GM19025 (cell line): ENCODE measurements at regions not wholly inside any gene's neighbourhood (a gene's known extent, or its start where the extent isn't known, plus 50 kb on each side); places are given as distances from the start of the nearest gene placed in this dataset.

Experiments
- ATAC-seq: cut with Tn5 transposase; IDR thresholded peaks from one replicate; pipeline ENCODE4 v1.9.1; 2021; ENCODE audit warnings: mild to moderate bottlenecking, low read depth, moderate library complexity; ENCODE audit not compliant: unreplicated experiment

DNA sequence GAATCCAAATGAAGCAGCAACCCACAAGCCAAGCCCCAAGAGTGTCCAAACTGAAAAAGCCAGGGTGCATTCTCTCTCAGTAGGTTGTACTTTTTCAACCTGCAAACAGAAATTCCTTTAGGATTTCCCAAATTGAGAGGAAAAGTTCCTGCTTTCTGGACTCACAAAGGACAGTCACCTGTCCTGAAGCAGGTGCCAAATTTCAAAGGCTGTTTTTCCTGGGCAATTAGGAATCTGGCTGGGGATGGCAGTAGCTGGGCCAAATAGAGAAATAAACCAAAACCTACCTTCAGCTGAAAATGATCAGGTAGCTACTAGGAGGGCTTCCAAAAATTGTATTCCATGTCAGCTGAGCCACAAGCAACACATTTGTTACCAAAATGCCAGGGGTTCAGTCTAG lies 83.1 kb upstream of the TP63 start:
- no peak for ATAC-seq

DNA sequence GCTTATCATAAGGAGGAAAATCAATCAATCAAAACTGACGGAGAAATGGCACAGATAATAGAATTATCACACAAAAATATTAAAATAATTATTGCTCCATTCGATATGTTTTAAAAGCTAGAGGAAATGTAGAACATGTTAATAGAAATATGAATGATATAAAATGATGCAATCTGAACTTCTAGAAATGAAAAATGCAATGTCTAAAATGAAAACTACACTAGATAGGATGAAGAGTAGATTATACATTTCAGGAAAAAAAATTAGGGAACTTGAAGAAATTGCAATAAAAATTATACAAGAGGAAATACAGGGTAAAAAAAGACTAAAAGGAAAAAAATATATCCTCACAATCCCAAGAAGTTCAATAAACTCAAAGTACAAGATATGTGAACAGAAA lies 80.2 kb upstream of the TP63 start:
- ATAC-seq: no peak

DNA sequence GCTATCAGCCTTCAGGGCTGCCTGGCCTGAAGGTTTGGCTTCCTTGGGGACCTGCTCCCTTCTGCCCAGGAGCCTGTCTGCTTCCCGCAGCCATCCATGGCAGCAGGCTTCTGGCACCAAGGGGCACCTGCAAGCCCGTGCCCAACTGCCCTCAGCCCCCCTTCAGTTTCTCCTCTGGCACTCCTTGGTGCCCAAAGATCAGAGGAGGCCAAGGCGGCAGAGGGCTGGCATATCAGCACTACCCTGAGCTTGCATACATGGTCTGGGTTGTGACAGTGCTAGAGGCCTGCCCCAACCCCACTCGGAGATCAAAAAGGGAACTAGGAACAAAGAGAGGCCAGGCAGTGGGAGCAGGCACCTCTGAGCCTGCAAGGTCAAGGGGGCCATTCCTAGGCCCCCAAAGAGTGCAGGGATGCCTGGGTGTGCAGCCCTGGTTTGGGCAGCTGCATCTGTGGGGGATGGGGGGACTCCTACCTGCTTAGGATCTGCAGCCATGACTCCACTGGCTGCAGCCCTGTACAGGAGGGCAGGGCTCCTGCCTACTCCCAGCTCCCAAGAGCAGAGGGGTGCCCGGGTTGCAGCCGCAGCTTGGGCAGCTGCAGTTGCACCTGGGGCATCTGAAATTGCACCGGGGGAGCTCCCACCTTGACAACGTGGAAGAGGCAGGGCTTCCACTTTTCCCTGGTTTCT lies 76.2 kb upstream of the TP63 start:
- no peak for ATAC-seq

DNA sequence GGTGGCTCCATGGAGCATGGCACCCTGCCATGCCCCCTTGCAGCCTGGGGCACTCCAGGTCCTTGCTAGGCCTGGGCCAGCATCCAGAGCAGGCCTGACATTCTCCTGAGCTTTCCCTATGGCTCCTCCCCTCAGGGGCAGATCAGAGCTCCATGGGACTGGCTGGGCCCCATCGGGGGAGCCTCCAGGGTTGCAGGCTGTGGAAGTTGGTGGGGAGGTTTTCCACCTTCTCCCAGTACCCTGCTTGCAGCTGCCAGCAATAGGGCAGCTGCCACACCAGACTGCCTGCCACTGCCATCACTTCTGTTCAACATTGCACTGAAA lies 75.7 kb upstream of the TP63 start:
- no peak for ATAC-seq

DNA sequence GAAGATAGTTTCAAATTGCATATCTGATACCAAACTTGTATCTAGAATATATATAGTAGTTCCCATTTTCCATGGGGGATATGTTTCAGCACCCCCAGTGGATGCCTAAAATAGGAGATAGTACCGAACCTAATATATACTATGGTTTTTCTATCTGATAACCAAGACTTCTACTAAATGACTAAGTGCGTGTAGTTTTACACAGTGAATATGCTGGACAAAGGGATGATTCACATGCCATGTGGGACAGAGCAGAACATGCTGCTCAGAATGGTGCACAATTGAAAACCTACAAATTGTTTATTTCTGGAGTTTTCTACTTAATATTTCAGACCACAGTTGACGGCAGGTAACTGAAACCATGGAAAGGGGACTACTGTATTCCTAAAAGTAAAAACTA lies 73.4 kb upstream of the TP63 start:
- ATAC-seq: no peak

DNA sequence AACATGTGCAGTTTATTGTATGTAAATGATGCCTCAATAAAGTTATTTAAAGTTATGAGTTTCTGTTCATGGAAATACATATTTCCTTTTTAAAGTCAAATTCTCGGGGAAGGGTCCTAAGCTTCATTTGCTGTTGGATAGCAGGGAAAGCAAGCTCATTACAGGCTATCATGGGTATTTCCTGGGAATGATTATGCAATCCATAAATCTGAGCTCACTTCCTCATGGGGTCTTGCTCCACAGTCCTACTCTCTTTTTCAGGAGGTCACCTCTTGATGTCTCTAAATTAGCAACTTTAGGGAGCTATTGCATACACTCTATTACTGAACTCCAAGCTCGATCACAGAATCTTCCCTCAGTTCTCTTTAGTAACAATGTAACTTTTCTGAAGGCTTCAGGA lies 69.9 kb upstream of the TP63 start:
- ATAC-seq: no peak

DNA sequence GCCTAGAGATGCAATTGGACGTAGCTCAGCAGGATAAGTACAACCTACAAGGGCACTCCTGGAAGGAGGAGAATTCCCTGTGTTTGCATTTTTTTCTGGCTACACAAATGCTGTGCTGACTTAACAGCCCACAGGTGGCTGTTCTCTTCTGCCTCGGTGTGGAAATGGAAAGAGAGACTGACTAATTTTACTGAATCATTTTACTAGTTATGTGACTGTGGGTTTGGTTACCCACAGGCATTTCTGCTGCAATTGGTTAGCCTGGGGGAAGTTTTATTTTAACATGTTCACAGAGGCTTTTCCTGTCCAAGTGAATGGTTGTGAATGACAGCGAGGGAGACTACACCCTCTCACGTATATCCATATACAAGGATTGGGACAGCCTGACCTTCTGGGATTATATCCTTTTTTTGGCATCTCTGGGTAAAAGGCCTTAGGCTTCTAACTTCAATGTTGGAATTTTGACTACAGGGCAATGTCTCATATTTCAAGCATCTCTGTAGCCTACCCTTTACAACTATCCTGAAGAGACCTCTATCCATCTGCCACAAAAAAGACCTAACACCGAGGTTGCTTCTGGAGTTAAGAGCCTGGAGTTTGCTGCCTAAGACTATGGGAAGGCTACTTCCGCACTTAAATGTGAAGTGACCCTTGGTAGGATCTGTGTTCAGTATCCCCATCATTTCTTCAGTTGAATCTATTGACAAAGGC lies 67.2 kb upstream of the TP63 start:
- peak; percentile 68 for ATAC-seq

DNA sequence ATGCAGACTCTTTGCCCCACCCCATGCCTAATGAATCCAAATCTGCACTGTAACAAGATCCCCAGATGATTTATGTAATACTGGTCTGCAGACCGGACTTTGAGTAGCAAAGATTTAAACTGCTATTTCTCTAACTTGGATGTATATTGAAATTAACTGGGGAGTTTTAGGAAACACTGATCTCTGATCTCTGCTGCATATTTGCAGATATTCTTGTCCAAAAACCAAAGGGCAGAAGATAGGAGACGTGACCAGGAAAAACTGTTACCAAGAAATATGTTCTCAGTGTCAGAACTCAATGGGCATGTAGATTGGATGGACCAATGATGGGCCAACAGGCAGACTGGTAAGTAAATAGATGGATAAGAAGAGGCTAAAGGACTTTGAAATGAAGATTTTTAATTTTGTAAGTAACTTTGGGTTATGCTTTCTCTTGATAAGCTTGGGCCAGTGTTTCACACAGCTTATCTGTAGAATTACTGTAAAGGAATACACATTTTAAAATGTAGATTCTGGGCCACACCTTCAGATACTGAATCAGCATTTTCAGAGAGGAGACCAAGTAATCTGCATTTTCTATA lies 64.5 kb upstream of the TP63 start:
- ATAC-seq: no peak

DNA sequence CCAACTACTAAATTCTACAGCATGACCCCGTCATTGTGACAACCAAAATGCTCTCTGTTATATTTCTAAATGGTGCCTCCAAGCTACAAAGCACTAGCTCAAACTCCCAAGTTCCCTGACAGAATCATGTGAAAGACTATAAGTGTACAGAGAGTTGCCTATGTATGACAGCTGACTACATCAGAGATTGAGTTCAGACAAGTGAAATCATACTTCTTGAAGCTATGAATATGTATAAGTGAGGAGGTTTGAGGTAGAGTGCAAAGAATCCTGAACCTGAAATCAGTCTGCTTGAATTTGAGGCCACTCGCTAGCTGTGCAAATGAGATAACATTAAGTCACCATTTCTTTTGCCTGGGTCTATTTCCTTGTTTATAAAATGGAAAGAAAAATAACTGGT lies 63.9 kb upstream of the TP63 start:
- no peak for ATAC-seq

DNA sequence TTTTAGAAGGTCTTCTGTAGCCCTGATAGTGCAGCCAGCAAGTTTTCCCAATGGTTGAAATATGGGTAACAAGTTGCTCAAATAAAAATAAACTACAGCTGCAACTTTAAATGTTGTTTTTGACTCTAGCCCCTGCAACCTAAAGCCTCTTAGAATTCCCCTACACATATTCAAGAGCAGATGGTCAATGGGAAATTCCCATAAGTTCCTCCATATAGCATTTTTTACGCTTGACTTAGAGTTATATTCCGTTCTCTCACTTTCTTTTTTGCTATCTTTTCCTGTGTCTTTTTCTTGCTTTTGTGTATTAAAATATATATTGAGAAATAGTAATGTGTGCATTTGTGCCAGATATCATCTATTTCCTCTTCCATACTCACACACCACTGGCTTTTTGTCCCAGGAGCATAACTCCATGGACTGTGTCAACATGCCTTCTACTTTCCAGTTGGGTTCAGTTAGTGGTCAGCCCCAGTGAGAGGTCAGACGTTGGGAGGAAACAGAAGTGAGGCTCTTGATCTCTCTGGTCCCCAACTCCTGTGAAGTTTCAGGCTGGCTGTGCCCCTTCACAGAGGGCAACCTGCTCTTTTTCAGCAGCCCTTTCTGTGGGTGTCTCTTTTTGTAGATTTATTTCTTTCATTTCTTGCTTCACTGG lies 63.3 kb upstream of the TP63 start:
- peak; percentile 34 for ATAC-seq

DNA sequence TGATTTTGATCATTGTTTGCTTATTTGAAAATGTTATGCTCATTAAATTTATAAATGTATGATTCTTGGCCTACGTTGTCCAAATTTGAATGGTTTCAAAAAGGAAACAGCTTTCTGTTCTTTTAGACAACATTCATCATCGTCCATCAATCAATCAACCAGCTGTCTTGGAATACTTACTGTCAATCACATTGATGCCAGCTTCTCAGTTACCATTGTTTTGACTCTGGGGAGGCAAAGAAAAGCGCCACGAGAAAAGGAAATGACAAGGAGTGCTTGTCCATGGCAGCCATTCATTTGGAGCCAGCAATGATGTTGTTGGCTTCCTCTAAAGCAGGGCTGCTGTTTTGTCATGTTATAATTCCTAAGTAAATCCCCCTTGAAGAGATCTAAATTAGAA lies 62.2 kb upstream of the TP63 start:
- no peak for ATAC-seq

DNA sequence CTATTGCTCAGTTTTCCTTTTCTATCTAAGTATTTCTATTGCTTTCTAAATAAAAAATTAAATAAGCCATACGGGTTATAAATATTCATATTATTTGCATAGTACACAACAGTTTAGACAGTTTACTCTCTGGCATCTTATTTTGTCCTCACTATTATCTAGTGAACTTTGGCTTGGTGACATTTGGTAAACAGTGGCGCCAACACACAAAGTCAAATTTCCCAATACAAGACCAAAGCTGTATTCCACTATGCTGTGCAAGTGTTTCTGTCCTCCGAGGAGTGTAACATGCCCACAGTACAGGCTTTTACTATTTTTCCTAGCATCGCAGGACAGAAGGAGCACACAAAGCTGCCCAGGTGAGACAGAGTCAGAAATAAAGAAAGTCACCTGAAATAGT lies 61.7 kb upstream of the TP63 start:
- no peak for ATAC-seq

DNA sequence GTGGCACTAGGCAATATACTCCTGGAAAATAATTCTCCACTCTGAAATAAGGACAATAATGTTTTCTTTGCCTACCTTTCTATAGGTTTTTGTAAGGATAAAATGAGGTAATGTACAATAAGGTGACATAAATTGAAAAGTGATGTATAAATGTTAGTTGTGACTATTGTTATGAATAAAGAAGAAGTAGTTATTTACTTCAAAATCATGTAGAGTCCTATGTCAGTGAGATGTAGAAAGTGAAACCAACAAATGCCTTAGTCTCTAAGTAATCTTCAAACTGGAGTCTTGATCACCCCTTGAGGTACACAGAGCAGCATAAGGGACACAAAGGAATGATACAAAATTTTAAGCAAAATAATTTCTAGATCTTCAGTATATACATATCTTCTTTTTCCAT lies 60.3 kb upstream of the TP63 start:
- peak; percentile 31 for ATAC-seq

DNA sequence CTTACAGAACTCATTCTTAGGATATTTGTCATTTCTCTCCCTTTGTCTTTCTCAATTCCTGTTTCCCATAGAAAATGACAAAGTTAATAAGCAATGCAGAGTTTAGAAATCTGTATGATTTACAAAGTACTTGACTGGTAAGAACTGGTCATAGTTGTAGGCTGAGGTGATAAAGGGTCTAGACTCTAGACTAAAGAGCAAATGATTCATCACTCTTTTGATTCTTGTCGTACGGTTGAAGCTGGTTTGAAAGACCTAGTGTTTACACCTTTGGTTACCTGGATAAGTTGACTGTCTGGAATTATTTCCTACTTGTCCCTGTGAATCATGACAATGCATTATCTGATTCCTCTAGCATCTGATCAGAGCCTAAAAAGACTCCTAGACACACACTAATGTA lies 58.9 kb upstream of the TP63 start:
- ATAC-seq: no peak

DNA sequence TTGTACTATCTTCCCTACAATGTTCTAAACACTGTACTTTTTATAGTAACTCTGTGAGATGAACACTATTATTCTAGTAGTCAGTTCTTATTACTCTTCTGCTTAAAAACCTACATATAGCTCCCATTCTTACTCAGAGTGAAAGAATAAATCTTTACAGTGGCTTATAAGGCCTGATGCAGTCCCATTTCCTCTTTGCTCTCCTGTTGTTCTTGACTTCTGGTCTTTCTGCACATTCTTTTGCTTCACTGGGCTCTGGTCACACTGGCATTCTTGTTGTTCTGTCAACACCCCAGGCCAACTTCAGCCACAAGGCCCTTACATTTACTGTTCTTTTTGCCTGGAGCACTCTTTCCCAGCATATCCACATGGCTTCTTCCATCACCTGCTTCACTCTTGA lies 58.2 kb upstream of the TP63 start:
- ATAC-seq: no peak

DNA sequence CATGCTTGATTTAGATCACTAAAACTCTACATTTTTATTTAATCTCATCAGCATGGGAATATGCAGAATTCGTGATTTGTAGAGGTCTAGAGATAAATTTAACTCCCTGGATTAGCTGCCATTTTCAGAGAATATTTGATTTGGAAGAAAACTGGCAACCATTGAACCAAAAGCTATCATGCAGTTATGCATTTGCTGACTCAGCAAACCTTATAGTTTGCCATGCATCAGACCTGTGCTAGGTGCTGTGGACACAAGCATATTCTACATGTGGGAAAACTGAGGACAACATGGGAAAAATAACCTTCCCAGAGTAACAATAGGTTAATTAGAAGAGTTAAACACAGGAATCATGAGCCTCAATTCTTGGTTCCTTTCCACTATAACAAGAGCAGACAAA lies 54.7 kb upstream of the TP63 start:
- ATAC-seq: no peak

DNA sequence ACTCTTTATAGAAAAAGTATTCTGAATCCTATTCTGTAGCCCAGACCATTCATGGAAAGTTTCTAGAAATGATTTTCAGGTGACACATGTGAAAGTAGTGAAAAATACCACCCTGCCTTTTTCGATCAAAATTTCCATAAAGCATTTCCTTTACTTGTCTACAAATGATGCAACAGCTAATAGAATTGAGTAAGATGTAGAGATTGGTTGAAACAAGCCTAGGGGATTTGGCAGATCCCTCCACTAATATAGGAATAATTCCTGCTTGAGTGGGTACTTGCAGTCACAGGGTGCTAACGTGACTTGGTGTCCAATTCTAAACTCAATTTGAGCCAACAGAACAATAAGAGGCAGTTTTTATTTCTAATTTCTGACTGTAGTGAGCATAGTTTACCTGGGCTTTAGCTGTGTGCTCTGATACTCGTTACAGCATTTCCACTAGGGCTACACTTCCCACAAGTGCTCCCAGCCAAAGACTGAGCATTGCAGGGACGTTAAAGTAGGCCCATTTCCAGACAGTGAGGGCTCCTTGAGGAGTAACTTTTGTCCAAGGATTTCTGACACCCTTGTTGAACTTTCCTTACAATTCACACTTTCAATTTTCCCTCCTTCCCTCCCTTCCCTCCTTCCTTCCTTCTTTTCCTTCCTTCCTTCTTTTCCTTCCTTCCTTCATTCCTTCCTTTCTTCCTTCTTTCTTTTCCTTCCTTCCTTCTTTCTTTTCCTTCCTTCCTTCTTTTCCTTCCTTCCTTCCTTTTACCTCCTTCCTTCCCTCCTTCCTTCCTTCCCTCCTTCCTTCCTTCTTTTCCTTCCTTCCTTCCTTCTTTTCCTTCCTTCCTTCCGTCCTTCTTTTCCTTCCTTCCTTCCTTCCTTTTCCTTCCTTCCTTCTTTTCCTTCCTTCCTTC lies 53.9 kb upstream of the TP63 start:
- no peak for ATAC-seq

DNA sequence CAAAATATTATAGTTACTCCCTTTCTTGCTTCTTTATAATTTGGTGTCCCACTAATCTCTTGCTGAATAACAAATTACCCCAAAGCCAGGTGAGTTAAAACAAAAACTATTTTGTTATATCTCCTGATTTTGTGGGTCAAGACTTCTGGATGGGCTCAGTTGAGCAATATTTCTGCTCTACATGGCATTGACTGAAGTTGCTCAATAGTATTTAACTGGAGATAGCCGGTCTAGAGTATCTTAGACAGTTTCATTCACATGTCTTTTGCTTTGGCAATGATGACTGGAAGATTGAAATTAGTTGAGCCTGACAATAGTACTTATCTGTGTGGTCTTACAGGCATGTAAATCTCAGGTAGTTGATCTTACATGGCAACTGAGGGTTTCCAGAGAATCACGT lies 51.0 kb upstream of the TP63 start:
- no peak for ATAC-seq
